B cell (primary cell): ENCODE measurements at regions not wholly inside any gene's neighbourhood (a gene's known extent, or its start where the extent isn't known, plus 50 kb on each side); places are given as distances from the start of the nearest gene placed in this dataset.

ENCODE experiments used
- ATAC-seq: fragments of 200-7000 bp; cut with Tn5 transposase; one replicate; pipeline ENCODE4 v1.10.0; 2021; ENCODE audit warnings: low read depth, mild to moderate bottlenecking, moderate number of reproducible peaks, moderate library complexity
- CTCF ChIA-PET: fragments of 350-600 bp; sonication (Branson Sonifier 250); formaldehyde crosslinking; loops from one replicate; lab custom pipeline; 2021; ENCODE audit warnings: antibody characterized with exemption, inconsistent platforms; lab: Charles Lee
- POLR2A ChIA-PET: fragments of 350-600 bp; sonication (Branson Sonifier 250); formaldehyde crosslinking; loops from one replicate; lab custom pipeline; 2021; ENCODE audit warnings: antibody characterized with exemption; lab: Charles Lee
- DNase-seq: peaks from one replicate; pipeline ENCODE4 v3.0.0; 2013
- H2AFZ ChIP-seq: 2 replicates; pipeline ENCODE4 v1.6.1; 2012; ENCODE audit warnings: mild to moderate bottlenecking, low read depth, low read length; ENCODE audit not compliant: insufficient read depth, poor library complexity, severe bottlenecking
- H3K27ac ChIP-seq, 2 donors: 1 replicate in 1 of 2; 2 replicates in 1 of 2; pipeline ENCODE4 v1.5.1; 2012 to 2013; ENCODE audit warnings: low read length in 2 of 2, mild to moderate bottlenecking in 2 of 2, moderate library complexity in 1 of 2
- H3K27me3 ChIP-seq, 4 experiments: fragments of 200-600 bp in 1 of 4; sonication (generic) in 1 of 4; replicated peaks in 1 of 4; 1 replicate in 2 of 4; 2 replicates in 2 of 4; pipeline versions ENCODE4 v1.6.1 to v1.7.0; 2013 to 2016; ENCODE audit warnings: low read length in 3 of 4, mild to moderate bottlenecking in 2 of 4, mixed read lengths in 1 of 4, moderate library complexity in 1 of 4; ENCODE audit not compliant: insufficient read depth in 4 of 4, control insufficient read depth in 3 of 4; ENCODE audit errors: control extremely low read depth in 1 of 4
- H3K36me3 ChIP-seq, 2 experiments: replicated peaks in 1 of 2; 1 replicate in 1 of 2; 2 replicates in 1 of 2; pipeline versions ENCODE4 v1.6.1 to v1.7.1; 2013; ENCODE audit warnings: low read length in 1 of 2; ENCODE audit not compliant: insufficient read depth in 2 of 2, control insufficient read depth in 1 of 2; ENCODE audit errors: control extremely low read depth in 1 of 2, extremely low read depth in 1 of 2
- H3K4me1 ChIP-seq, 2 donors: fragments of 200-600 bp in 1 of 2; sonication (generic) in 1 of 2; 1 replicate in 1 of 2; 2 replicates in 1 of 2; pipeline versions ENCODE4 v1.5.1 to v1.6.1; 2013 to 2017; ENCODE audit warnings: low read length in 2 of 2; ENCODE audit not compliant: control insufficient read depth in 2 of 2, insufficient read depth in 2 of 2
- H3K4me2 ChIP-seq: replicated peaks from 2 replicates; pipeline ENCODE3; 2012; ENCODE audit warnings: mild to moderate bottlenecking, low read depth, low read length; ENCODE audit not compliant: poor library complexity, severe bottlenecking
- H3K4me3 ChIP-seq, 5 experiments: fragments of 200-600 bp in 1 of 5; sonication (generic) in 1 of 5; 1 replicate in 3 of 5; 2 replicates in 2 of 5; pipeline versions ENCODE4 v1.5.1 to v1.7.0; 2011 to 2016; ENCODE audit warnings: low read length in 4 of 5, mild to moderate bottlenecking in 4 of 5, low read depth in 2 of 5, control low read depth in 1 of 5, moderate library complexity in 1 of 5; ENCODE audit not compliant: insufficient read depth in 1 of 5; ENCODE audit errors: control extremely low read depth in 1 of 5, extremely low read depth in 1 of 5
- H3K79me2 ChIP-seq: fragments of 200-600 bp; sonication (generic); one replicate; pipeline ENCODE4 v1.6.0; 2016; ENCODE audit warnings: low read length; ENCODE audit not compliant: control insufficient read depth, insufficient read depth
- H3K9ac ChIP-seq: fragments of 200-600 bp; sonication (generic); 2 replicates; pipeline ENCODE4 v1.6.1; 2017; ENCODE audit warnings: mild to moderate bottlenecking, low read length, moderate library complexity
- H3K9me3 ChIP-seq, 3 donors: one replicate each; pipeline versions ENCODE4 v1.6.1 to v1.7.1; 2013; ENCODE audit warnings: low read length in 2 of 3; ENCODE audit not compliant: control insufficient read depth in 2 of 3, insufficient read depth in 1 of 3; ENCODE audit errors: control extremely low read depth in 1 of 3
- H4K20me1 ChIP-seq: 2 replicates; pipeline ENCODE4 v1.6.0; 2012; ENCODE audit warnings: mild to moderate bottlenecking, low read length; ENCODE audit not compliant: insufficient read depth, control insufficient read depth, poor library complexity, severe bottlenecking
- H3K27ac Mint-ChIP-seq: one replicate; pipeline ENCODE4 v1.8.0; 2021; ENCODE audit warnings: mixed read lengths
- H3K27me3 Mint-ChIP-seq: one replicate; pipeline ENCODE4 v1.8.0; 2021; ENCODE audit warnings: mixed read lengths
- H3K4me1 Mint-ChIP-seq: one replicate; pipeline ENCODE4 v1.8.0; 2021; ENCODE audit warnings: mixed read lengths
- H3K4me3 Mint-ChIP-seq: one replicate; pipeline ENCODE4 v1.8.0; 2021; ENCODE audit warnings: mixed read lengths
- H3K9me3 Mint-ChIP-seq: one replicate; pipeline ENCODE4 v1.8.0; 2022; ENCODE audit warnings: mixed read lengths; ENCODE audit not compliant: insufficient read depth
- CTCF ChIP-seq: fragments of 200-600 bp; IDR thresholded peaks from one replicate; pipeline ENCODE4 v1.8.0; 2022; ENCODE audit warnings: antibody characterized with exemption, mild to moderate bottlenecking
- EZH2 ChIP-seq: IDR thresholded peaks from 2 replicates; pipeline ENCODE4 v1.6.1; 2012; ENCODE audit warnings: borderline replicate concordance, low read depth, mild to moderate bottlenecking, moderate library complexity, low read length; ENCODE audit not compliant: insufficient read depth, poor library complexity, severe bottlenecking
- WGBS: methylation state at CpG from one replicate; pipeline ENCODE4 v1.1.5; 2013; ENCODE audit warnings: missing lambda C conversion rate; ENCODE audit not compliant: insufficient coverage; 5-methylcytosine and 5-hydroxymethylcytosine counted together
- intact Hi-C: fragments of 100-400 bp; cut with micrococcal nuclease; formaldehyde crosslinking; loops from one replicate; pipeline ENCODE4 v1.10.0; 2022

DNA sequence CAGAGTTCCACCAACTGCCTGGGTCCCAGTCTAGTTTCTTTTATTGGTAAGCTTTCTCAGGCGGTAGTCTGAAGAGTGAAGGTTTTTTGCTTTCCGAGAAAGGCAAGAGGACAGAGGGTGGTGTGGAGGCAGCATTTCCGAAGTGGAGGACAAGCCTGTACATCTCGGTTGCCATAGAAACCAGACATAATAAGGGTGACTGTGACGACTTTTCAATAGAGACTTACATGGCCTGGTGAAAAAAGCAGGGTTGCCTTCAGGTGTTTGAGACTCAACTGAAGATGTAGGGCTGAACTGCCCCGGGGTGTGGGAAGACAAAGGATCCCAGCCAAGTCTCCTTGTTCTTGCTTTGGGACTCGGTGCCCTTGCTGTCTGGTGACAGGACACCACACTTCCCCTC lies 53.6 kb upstream of the RAB40AL start:
- Histone ChIP-seq H3K9ac (no peak overlapping the region), H3K36me3 (peaks cover 0 to 7% of the 10 kb centered on the region in 2 experiments), H3K79me2 (no peaks in the 10 kb centered on the region), H3K9me3 (no peaks in the 10 kb centered on the region), H3K27ac (no peak overlapping the region), H4K20me1 (no peaks in the 10 kb centered on the region), H3K4me3 (no peak overlapping the region), H3K4me2 (no peak overlapping the region), H3K27me3 (no peaks in the 10 kb centered on the region), H3K4me1 (no peaks in the 10 kb centered on the region), H2AFZ (no peak overlapping the region)
- Mint-ChIP-seq H3K27me3 (no peaks in the 10 kb centered on the region), H3K4me3 (no peak overlapping the region), H3K9me3 (no peaks in the 10 kb centered on the region), H3K4me1 (no peaks in the 10 kb centered on the region), H3K27ac (no peak overlapping the region)
- ChIA-PET CTCF (no interaction called here), POLR2A (no interaction called here)
- TF ChIP-seq EZH2 (no peak), CTCF (no peak)
- DNase-seq (no peak), ATAC-seq (no peak)
- intact Hi-C loops, result no loop called here
- WGBS, result 96% methylated on average over 4 of the region's 7 CpGs
